ENCODE measurements at regions not wholly inside any gene's neighbourhood (a gene's known extent, or its start where the extent isn't known, plus 50 kb on each side); places are given as distances from the start of the nearest gene placed in this dataset.
A peak's percentile ranks its signal among the peaks of the same experiment; 100 is the strongest.

- WGBS, 4 donors = 74 to 80% (median 78%) methylated on average over 6 of the region's 6 CpGs
- Histone ChIP-seq H3K4me1 (no peaks in the 10 kb centered on the region), H3K27me3 (peaks cover 0 to 2% (median 0%) of the 10 kb centered on the region in 9 donors), H3K4me3 (no peak overlapping the region), H3K36me3 (no peaks in the 10 kb centered on the region), H3K9me3 (no peaks in the 10 kb centered on the region), H3K27ac (no peak overlapping the region)
- DNase-seq (no peak), ATAC-seq (no peak)
- TF ChIP-seq CTCF (IDR thresholded peaks at IDR 0.05) = no peak
- TF ChIP-seq POLR2A (IDR thresholded peaks at IDR 0.05) = no peak
- intact Hi-C loops (cut with DNase I) = loop anchor here in 5 of 10 donors (10.0 kb wide), 2 partner anchors 1284 to 1294 kb away; no protein-coding TSS in a partner anchor
These were observed 1002.3 kb upstream of the KCND2 start for GRCh38 chr7:119270644-119271043.

- Histone ChIP-seq H3K4me1 (no peaks in the 10 kb centered on the region), H3K27me3 (peaks cover 0 to 2% (median 0%) of the 10 kb centered on the region in 9 donors), H3K27ac (no peak overlapping the region), H3K9me3 (no peaks in the 10 kb centered on the region), H3K4me3 (no peak overlapping the region), H3K36me3 (no peaks in the 10 kb centered on the region)
- peak in 1 of 5 donors; percentile 18 for DNase-seq
- TF ChIP-seq POLR2A (IDR thresholded peaks at IDR 0.05) = no peak
- intact Hi-C loops (cut with DNase I) = loop anchor here in 5 of 10 donors (10.0 kb wide), 2 partner anchors 1284 to 1294 kb away; no protein-coding TSS in a partner anchor
- 79 to 82% (median 81%) methylated on average over 8 to 9 of the region's 9 CpGs for WGBS, 4 donors
- ATAC-seq = no peak
These were observed 1001.7 kb upstream of the KCND2 start for GRCh38 chr7:119271147-119271779.

GRCh38 chr7:119281181-119281846 is 991.7 kb upstream of the KCND2 start:
- intact Hi-C loops (cut with DNase I) = no loop called here
- no peak for TF ChIP-seq CTCF (IDR thresholded peaks at IDR 0.05)
- no peak for TF ChIP-seq POLR2A (IDR thresholded peaks at IDR 0.05)

GRCh38 chr7:119283353-119283752 is 989.6 kb upstream of the KCND2 start:
- H3K27ac ChIP-seq = no peak overlapping the region
- H3K4me3 ChIP-seq = no peak overlapping the region
- DNase-seq (no peak), ATAC-seq (no peak)
- WGBS, 4 donors = 77 to 85% (median 82%) methylated on average over 3 of the region's 3 CpGs
- no peaks in the 10 kb centered on the region for H3K4me1 ChIP-seq
- peaks cover 0 to 7% (median 0%) of the 10 kb centered on the region in 12 donors for H3K9me3 ChIP-seq
- no peaks in the 10 kb centered on the region for H3K36me3 ChIP-seq
- TF ChIP-seq POLR2A (IDR thresholded peaks at IDR 0.05) (no peak), CTCF (IDR thresholded peaks at IDR 0.05) (no peak)
- intact Hi-C loops (cut with DNase I) = no loop called here
- no peaks in the 10 kb centered on the region for H3K27me3 ChIP-seq

More at GRCh38 chr7:119281181-119281846, 991.7 kb upstream of the KCND2 start:
- ATAC-seq = no peak
- H3K4me3 ChIP-seq = no peak overlapping the region
- peaks cover 0 to 7% (median 0%) of the 10 kb centered on the region in 12 donors for H3K9me3 ChIP-seq
- H3K27me3 ChIP-seq = no peaks in the 10 kb centered on the region
- no peaks in the 10 kb centered on the region for H3K36me3 ChIP-seq
- no peaks in the 10 kb centered on the region for H3K4me1 ChIP-seq
- no peak overlapping the region for H3K27ac ChIP-seq
- no peak for DNase-seq
- WGBS, 4 donors = 38 to 67% (median 60%) methylated on average over 1 of the region's 1 CpG

All from heart left ventricle (tissue), 16 donors.